HG02885 (cell line): ENCODE measurements at regions not wholly inside any gene's neighbourhood (a gene's known extent, or its start where the extent isn't known, plus 50 kb on each side); places are given as distances from the start of the nearest gene placed in this dataset.

Experiments used
- ATAC-seq: cut with Tn5 transposase; IDR thresholded peaks from one replicate; pipeline ENCODE4 v1.9.1; 2021; ENCODE audit warnings: mild to moderate bottlenecking; ENCODE audit not compliant: unreplicated experiment, poor library complexity

- ATAC-seq, result no peak
Observed at GRCh38 chr9:16153221-16153620, 600.4 kb downstream of the CCDC171 start.

DNA sequence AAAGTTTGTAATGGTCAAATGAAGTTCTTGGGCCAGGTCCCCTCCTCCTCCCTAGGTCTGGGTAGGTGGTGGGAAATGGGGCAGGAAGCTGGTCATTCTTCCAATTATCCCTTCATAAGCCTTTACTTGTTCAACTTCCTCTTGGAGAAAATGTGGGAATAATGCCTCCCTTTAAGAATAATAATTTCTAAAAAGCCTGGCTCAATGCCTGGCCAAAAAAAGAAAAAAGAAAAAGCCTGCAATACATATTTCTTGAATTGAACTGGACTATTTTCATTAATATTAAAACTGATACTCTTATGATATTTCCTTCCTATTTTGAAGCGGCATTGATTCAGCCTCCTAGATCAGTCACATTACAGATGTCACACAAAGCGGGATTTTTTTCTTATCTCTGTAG is 600.9 kb downstream of the CCDC171 start:
- ATAC-seq, result no peak

- ATAC-seq, result peak; percentile 85
Observed at GRCh38 chr9:16154521-16155078, 601.8 kb downstream of the CCDC171 start.

DNA sequence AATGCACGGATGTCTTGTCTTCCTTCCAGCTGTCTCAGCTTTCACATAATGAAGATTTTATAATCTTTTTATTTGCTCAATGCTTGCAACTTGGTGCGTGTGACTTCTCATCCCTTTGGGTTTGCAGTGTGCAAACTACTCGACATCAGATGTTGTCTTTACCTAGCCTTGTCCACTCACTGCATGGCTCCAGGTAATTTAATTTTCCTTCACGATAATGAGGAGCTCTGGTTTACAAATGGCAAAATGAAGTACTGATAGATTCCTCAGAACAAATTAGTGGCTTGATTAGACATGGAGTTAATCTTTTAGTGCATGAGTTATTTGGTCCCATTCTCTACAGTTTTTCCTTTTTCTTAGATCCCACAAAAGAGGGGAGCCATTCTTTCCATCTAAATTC is 603.0 kb downstream of the CCDC171 start:
- ATAC-seq, result no peak

DNA sequence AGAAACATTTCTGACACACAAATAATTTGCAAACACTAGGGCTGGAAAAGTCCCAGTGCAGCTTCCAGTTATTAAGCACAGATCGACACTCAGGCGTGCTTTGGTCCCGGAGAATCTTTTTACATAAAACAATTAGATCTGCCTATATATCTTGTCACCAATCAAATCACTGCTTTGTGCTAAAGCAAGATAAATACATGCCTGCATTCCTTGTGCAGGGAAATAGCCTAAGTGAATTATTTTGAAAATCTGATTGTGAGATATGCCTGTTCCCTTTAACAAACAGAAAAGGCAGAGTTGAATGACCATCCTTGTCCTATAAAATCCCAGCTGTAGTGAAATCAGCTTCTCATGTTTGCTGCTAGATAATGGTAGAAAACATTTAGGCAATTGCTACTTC is 604.4 kb downstream of the CCDC171 start:
- no peak for ATAC-seq

GRCh38 chr9:16157651-16158050 is 604.8 kb downstream of the CCDC171 start:
- ATAC-seq, result no peak

DNA sequence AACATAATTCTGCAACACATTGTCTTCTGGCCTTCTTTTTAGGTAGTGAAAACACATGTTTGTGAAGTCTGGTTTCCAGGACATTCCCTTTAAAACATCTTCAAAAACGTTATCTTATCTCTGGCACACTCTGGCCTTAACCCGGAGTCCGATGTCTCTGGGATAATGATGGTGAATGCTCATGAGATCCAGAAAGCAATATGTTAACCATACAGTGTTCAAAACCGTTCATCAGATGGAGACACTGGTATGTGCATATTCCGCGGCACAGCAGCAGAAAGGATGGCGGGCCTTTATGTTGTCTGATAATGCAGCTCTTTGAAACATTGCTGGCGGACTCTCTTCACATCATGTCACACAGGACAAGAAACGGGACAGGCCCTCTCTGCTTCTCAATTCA is 605.2 kb downstream of the CCDC171 start:
- no peak for ATAC-seq

GRCh38 chr9:16161483-16161882 is 608.6 kb downstream of the CCDC171 start:
- ATAC-seq, result no peak

GRCh38 chr9:16170119-16170518 is 617.3 kb downstream of the CCDC171 start:
- ATAC-seq, result no peak

DNA sequence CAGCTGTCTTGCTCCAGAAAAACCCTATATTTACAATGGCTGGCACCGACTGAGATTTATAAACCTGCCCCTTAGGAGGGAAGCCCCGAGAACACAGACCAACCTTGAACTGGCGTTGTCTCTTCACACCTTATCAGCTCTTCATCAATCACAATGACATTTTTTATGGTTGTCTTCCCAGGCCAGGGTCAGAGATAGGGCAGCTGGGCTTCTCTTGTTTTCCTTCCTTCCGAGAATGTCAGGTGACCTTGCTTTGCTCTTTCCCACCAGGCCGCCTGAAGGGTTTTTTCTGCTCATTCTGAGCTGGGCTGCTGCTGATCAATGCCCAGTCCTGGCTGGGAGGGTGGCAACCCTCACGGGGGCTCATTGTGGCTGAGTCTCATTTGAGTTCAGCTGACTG is 619.1 kb downstream of the CCDC171 start:
- ATAC-seq, result no peak

DNA sequence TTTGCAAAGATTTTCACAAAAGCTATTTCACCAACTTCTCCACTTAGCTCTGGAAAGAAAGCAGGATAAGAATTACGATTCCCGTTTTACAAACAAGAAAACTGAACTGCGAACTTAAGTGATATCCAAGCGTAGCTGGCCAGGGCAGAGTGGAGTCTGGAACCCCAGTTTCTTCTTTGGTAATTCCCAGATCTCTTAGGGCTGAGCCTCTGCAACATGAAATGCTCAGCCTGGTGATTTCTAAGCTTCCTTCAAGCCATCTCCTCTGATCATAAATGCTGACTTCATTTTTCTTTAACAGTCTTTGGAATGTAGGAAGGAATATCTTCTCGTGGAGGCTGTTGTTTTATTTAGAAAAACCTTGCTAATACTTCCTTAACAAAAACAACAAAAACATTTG is 620.0 kb downstream of the CCDC171 start:
- no peak for ATAC-seq

- no peak for ATAC-seq
Observed at GRCh38 chr9:16174915-16175314, 622.1 kb downstream of the CCDC171 start.

DNA sequence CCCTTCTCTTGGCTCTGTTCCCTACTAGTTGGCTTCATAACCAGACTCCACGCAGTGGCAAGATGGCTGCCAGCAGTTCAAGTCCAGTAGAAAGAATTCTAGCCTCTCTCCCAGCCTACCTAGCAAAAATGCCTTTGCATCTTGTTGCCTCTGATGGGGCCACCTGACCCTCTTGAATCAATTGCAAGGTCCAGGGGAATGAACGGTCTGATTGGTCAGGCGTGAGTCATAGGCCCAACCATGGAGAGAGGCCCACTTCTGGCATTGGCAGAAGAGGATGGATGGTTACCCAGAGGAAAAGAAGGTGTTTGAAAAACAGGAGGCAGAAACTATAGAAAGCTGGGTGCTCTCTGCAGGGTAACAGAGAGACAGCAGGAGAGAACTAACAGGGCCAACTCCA is 622.6 kb downstream of the CCDC171 start:
- ATAC-seq, result no peak

- no peak for ATAC-seq
Observed at GRCh38 chr9:16178294-16178693, 625.5 kb downstream of the CCDC171 start.

DNA sequence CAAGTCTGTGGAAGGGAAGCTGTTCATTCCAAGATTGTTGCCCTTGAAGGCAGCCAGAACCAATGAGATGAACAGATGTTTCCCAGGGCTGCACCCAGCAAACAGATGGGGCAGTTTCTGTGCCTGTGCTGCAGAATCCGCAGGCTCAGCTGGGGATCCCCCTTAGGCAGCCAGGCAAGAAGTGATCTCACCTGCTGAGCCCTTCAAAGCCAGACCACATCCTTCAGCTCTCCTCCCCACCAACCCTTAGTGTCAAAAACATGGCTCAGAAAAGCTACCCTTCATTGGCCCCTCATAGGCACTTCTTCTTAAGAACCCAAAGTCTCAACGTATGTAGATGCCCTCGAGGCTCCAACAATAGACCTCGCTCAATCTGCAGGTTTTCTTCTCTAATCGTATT is 626.7 kb downstream of the CCDC171 start:
- ATAC-seq, result peak; percentile 75

DNA sequence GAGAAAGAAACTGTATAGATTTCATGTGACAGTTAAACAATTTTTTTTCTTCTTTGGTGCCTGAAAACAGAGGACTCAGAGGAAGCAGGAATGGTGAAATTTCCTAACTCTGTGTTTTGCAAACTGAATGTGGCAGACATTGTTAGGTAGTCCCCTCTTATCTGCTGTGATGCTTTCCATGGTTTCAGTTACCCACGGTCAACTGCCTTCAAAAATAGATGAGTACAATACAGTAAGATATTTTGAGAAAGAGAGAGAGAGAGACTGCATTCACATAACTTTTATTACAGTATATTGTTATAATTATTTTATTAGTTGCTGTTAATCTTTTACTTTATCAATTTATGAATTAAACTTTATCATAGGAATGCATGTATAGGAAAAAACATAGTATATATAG is 627.2 kb downstream of the CCDC171 start:
- no peak for ATAC-seq

GRCh38 chr9:16180546-16180945 is 627.7 kb downstream of the CCDC171 start:
- no peak for ATAC-seq

DNA sequence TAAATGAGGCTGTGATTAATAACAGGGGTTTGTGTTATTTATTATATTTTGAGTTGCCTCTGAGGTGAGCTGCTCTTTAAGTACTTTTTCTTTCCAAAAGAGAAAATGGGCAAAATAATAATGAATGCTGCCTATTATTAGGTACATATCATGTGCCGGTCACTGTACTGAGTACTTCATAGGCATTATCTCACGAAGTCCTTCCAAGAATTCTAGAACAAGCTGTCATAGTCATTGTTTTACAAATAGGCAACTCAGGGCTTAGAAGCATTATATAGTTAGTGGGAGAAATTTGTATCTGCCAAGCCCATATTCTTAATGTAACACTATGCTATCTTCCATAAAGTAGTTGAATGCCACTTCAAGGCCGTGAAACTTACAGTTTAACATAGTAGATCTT is 628.7 kb downstream of the CCDC171 start:
- no peak for ATAC-seq

- ATAC-seq, result no peak
Observed at GRCh38 chr9:16182784-16183183, 629.9 kb downstream of the CCDC171 start.

DNA sequence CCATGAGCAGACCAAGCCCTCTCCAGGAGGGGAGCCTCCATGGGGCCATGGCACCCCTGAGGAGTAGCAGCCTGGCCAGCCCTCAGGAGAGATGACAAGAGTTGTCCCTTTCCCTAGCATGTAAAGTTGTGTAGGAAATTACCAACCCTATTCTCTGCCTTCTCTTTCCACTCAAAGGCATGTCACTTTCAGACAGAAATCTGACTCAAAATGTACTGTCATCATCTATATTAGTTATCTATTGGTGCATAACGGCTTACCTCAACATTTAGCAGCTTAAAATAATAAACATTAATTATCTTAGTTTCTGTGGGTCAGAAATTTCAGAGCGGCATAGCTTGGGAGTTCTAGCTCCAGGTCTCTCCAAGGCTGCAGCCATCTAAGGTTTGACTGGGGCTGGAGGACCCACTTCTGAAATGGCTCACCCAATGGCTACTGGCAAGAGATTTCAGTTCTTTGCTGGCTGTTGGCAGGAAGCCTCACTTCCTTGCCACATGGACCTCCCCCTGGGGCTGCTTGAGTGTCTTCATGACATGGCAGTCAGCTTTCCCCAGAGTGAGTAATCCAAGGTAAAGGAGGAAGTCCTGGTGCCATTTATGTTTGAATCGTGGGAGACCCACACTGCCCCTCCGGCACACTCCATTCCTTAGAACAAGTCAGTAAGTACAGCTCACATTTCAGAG is 632.3 kb downstream of the CCDC171 start:
- ATAC-seq, result no peak

DNA sequence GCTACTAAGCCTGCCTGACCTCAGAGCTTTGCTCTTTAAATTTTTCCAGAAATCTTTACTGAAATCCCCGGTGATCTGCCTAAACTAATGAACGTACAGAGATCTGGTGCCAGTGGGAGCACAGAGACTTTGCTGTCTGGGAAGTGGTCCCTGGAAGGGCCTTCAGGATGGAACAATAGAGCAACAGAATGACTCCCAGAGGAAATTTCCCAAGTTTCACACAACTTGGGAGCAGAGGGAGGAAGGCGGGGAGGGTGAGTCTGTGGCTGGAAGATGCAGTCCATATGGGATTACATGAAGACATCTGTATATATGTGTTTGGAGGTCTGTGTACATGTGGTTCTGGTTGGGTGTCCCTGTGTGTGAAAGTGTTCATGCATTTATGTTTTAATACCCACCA is 638.3 kb downstream of the CCDC171 start:
- ATAC-seq, result no peak

- ATAC-seq, result peak; percentile 90
Observed at GRCh38 chr9:16191691-16192402, 639.0 kb downstream of the CCDC171 start.
